ENCODE measurements at regions not wholly inside any gene's neighbourhood (a gene's known extent, or its start where the extent isn't known, plus 50 kb on each side); places are given as distances from the start of the nearest gene placed in this dataset.
A peak's percentile ranks its signal among the peaks of the same experiment; 100 is the strongest.

- no peak for DNase-seq
- TF ChIP-seq EZH2 (IDR thresholded peaks at IDR 0.05; ENCODE audit: insufficient read depth, poor library complexity, severe bottlenecking) (no peak), EZH2phosphoT487 (IDR thresholded peaks at IDR 0.05; ENCODE audit: insufficient read depth, low read depth) (no peak)
- no peak overlapping the region for H2AFZ ChIP-seq
These were observed 265.8 kb upstream of the GJE1 start for GRCh38 chr6:141866731-141867497.

GRCh38 chr6:141851063-141851462 is 281.7 kb upstream of the GJE1 start:
- Histone ChIP-seq H3K9me3 (ENCODE audit: low read depth) (no peaks in the 10 kb centered on the region), H4K20me1 (ENCODE audit: insufficient read depth) (no peaks in the 10 kb centered on the region), H3K79me2 (ENCODE audit: insufficient read depth) (no peaks in the 10 kb centered on the region), H3K9ac (no peak overlapping the region), H3F3A (ENCODE audit: insufficient read depth) (no peaks in the 10 kb centered on the region), H3K36me3 (ENCODE audit: low read depth) (no peaks in the 10 kb centered on the region), H3K4me2 (ENCODE audit: unreplicated experiment) (no peak overlapping the region), H3K9me2 (ENCODE audit: insufficient read depth) (no peaks in the 10 kb centered on the region), H3K27me3 (replicated peaks; ENCODE audit: insufficient read depth) (no peaks in the 10 kb centered on the region), H3K4me3 (no peak overlapping the region), H2AFZ (no peak overlapping the region), H3K27ac (no peak overlapping the region), H3K4me1 (ENCODE audit: insufficient read depth) (no peaks in the 10 kb centered on the region)
- no peak for TF ChIP-seq EZH2phosphoT487 (IDR thresholded peaks at IDR 0.05; ENCODE audit: insufficient read depth, low read depth)
- TF ChIP-seq EZH2 (IDR thresholded peaks at IDR 0.05; ENCODE audit: insufficient read depth, poor library complexity, severe bottlenecking): no peak
- in situ Hi-C loops (cut with MboI): no loop called here
- 36 to 51% methylated on average over 3 of the region's 3 CpGs for WGBS, 2 experiments (ENCODE audit: low coverage in 1 of 2, low lambda C conversion rate in 2 of 2, missing lambda C conversion rate in 2 of 2)
- DNase-seq: no peak

More at GRCh38 chr6:141866731-141867497, 265.8 kb upstream of the GJE1 start:
- H4K20me1 ChIP-seq (ENCODE audit: insufficient read depth): no peaks in the 10 kb centered on the region
- 35 to 56% methylated on average over 2 of the region's 2 CpGs for WGBS, 2 experiments (ENCODE audit: low coverage in 1 of 2, low lambda C conversion rate in 2 of 2, missing lambda C conversion rate in 2 of 2)
- H3K4me1 ChIP-seq (ENCODE audit: insufficient read depth): no peaks in the 10 kb centered on the region
- no peak overlapping the region for H3K4me3 ChIP-seq
- H3K27ac ChIP-seq: no peak overlapping the region
- H3K27me3 ChIP-seq (replicated peaks; ENCODE audit: insufficient read depth): no peaks in the 10 kb centered on the region
- in situ Hi-C loops (cut with MboI): no loop called here
- no peak overlapping the region for H3K9ac ChIP-seq
- no peaks in the 10 kb centered on the region for H3F3A ChIP-seq (ENCODE audit: insufficient read depth)
- no peak overlapping the region for H3K4me2 ChIP-seq (ENCODE audit: unreplicated experiment)
- no peaks in the 10 kb centered on the region for H3K9me3 ChIP-seq (ENCODE audit: low read depth)
- no peaks in the 10 kb centered on the region for H3K79me2 ChIP-seq (ENCODE audit: insufficient read depth)
- H3K9me2 ChIP-seq (ENCODE audit: insufficient read depth): no peaks in the 10 kb centered on the region
- no peaks in the 10 kb centered on the region for H3K36me3 ChIP-seq (ENCODE audit: low read depth)

- no peaks in the 10 kb centered on the region for H3F3A ChIP-seq (ENCODE audit: insufficient read depth)
- no peak overlapping the region for H2AFZ ChIP-seq
- H3K4me2 ChIP-seq (ENCODE audit: unreplicated experiment): no peak overlapping the region
- no peak overlapping the region for H3K4me3 ChIP-seq
- H4K20me1 ChIP-seq (ENCODE audit: insufficient read depth): no peaks in the 10 kb centered on the region
- no peaks in the 10 kb centered on the region for H3K4me1 ChIP-seq (ENCODE audit: insufficient read depth)
- no peaks in the 10 kb centered on the region for H3K9me3 ChIP-seq (ENCODE audit: low read depth)
- H3K9me2 ChIP-seq (ENCODE audit: insufficient read depth): no peaks in the 10 kb centered on the region
- no peak overlapping the region for H3K27ac ChIP-seq
- 69 to 75% methylated on average over 6 of the region's 6 CpGs for WGBS, 2 experiments (ENCODE audit: low coverage in 1 of 2, low lambda C conversion rate in 2 of 2, missing lambda C conversion rate in 2 of 2)
- DNase-seq: peak; percentile 13
- H3K9ac ChIP-seq: no peak overlapping the region
- no peaks in the 10 kb centered on the region for H3K79me2 ChIP-seq (ENCODE audit: insufficient read depth)
- in situ Hi-C loops (cut with MboI): no loop called here
- no peaks in the 10 kb centered on the region for H3K27me3 ChIP-seq (replicated peaks; ENCODE audit: insufficient read depth)
- no peak for TF ChIP-seq EZH2 (IDR thresholded peaks at IDR 0.05; ENCODE audit: insufficient read depth, poor library complexity, severe bottlenecking)
- no peak for TF ChIP-seq EZH2phosphoT487 (IDR thresholded peaks at IDR 0.05; ENCODE audit: insufficient read depth, low read depth)
- H3K36me3 ChIP-seq (ENCODE audit: low read depth): no peaks in the 10 kb centered on the region
These were observed 284.5 kb upstream of the GJE1 start for GRCh38 chr6:141848029-141848890.

GRCh38 chr6:141846639-141847038 is 286.1 kb upstream of the GJE1 start:
- no peaks in the 10 kb centered on the region for H3K9me3 ChIP-seq (ENCODE audit: low read depth)
- H3K79me2 ChIP-seq (ENCODE audit: insufficient read depth): no peaks in the 10 kb centered on the region
- H3K4me3 ChIP-seq: no peak overlapping the region
- TF ChIP-seq EZH2 (IDR thresholded peaks at IDR 0.05; ENCODE audit: insufficient read depth, poor library complexity, severe bottlenecking) (no peak), EZH2phosphoT487 (IDR thresholded peaks at IDR 0.05; ENCODE audit: insufficient read depth, low read depth) (no peak)
- no peaks in the 10 kb centered on the region for H3K27me3 ChIP-seq (replicated peaks; ENCODE audit: insufficient read depth)
- no peaks in the 10 kb centered on the region for H3F3A ChIP-seq (ENCODE audit: insufficient read depth)
- in situ Hi-C loops (cut with MboI): no loop called here
- H3K36me3 ChIP-seq (ENCODE audit: low read depth): no peaks in the 10 kb centered on the region
- no peak for DNase-seq
- no peak overlapping the region for H2AFZ ChIP-seq
- no peaks in the 10 kb centered on the region for H4K20me1 ChIP-seq (ENCODE audit: insufficient read depth)
- no peak overlapping the region for H3K9ac ChIP-seq
- H3K4me2 ChIP-seq (ENCODE audit: unreplicated experiment): no peak overlapping the region
- H3K4me1 ChIP-seq (ENCODE audit: insufficient read depth): no peaks in the 10 kb centered on the region
- H3K27ac ChIP-seq: no peak overlapping the region
- WGBS, 2 experiments (ENCODE audit: low coverage in 1 of 2, low lambda C conversion rate in 2 of 2, missing lambda C conversion rate in 2 of 2): 57 to 60% methylated on average over 4 of the region's 4 CpGs
- no peaks in the 10 kb centered on the region for H3K9me2 ChIP-seq (ENCODE audit: insufficient read depth)

Data from GM23248 (cell line).